Forelimb muscle (tissue), 1 donor: ENCODE measurements at regions not wholly inside any gene's neighbourhood (a gene's known extent, or its start where the extent isn't known, plus 50 kb on each side); places are given as distances from the start of the nearest gene placed in this dataset.

Source experiments
- DNase-seq: peaks from one replicate; pipeline ENCODE4 v3.0.0-alpha.2; 2013; ENCODE audit warnings: low read depth

DNA sequence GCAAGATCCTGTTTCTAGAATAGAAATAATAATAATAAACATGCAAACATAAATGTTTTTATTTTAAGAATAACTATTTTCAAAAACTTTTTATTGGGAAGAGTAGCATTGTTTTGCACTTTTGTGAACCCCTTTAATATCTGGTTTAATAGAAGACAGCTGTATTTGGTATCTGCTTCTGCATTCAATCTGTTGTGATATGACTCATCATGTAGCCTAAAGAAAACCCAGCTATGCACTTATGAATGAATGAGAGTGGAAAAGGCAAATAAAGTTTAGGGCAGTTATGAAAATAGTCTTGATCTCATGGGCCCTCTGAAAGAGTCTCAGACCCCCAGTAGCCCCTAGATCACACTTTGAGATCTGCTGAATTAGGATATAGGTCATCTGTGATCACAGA lies 100.4 kb upstream of the PPP2R3A start:
- DNase-seq, result no peak

DNA sequence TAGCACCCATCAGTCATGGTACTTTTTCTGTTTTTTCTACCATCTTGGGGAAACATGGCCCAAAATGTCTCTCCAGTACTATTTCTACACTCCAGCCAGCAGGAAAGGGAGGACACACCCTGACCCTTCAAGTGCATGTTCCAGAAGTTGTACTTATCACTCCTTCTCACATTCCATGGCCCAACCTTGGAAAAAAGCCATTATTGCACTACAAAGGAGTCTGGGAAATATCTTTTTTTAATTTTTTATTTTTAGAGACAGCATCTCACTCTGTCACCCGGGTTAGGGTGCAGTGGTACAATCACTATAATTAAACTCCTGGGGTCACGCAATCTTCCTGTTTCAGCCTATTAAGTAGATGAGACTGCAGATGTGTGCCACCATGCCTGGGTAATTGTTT lies 100.0 kb upstream of the PPP2R3A start:
- no peak for DNase-seq

GRCh38 chr3:135867911-135868310 lies 97.6 kb upstream of the PPP2R3A start:
- no peak for DNase-seq

DNA sequence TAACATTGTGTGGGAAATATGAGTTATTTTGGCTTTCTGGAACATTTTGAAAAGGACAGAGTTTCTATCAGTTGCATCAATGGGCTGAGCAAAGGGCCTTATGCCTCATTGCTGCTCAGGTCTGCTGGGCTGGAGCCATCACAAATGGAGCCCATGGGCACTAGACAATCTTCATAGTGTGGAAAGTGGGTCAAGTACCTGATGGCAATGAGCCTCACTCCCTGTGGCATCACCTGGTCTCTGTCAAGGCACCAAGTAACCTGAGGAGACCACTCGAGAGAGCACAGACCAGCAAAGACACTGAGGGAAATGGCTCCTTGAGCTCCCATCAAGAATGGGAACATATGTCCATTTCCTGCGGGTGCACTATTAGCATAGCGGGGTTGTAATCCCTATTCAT lies 96.7 kb upstream of the PPP2R3A start:
- no peak for DNase-seq

GRCh38 chr3:135869439-135870105 lies 96.0 kb upstream of the PPP2R3A start:
- DNase-seq, result no peak

DNA sequence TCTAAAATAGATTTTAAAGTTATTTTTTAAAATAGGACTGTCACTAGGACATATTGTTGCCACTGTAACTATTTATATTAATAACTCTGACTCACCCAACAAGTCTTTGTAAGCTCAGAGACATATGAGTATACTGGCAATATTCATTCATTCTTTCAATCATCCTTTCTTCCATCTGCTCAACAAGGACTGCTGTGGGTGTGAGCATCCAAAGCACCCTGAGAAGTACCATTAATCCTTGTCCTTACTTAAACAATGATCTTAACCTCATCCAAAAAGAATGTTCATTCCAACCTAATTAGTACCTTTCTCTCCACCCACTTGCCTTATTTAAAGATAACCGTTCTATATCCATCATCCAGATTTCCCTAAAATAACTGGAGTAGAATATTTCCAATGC lies 94.2 kb upstream of the PPP2R3A start:
- no peak for DNase-seq

GRCh38 chr3:135874035-135874434 lies 91.5 kb upstream of the PPP2R3A start:
- no peak for DNase-seq

DNA sequence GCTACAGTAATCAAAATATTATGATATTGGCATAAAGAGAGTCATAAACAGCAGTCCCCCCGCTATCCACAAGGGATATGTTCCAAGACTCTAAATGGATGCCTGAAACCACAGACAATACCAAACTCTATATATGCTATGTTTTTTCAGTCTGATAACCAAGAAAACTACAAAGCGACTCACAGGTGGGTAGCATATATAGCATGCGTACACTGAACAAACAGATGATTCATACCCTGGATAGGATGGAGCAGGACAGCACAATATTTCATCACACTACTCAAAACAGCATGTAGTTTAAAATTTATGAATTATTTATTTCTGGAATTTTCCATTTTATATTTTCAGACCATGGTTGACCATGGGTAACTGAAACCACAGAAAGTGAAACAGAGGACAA lies 87.0 kb upstream of the PPP2R3A start:
- DNase-seq, result no peak

DNA sequence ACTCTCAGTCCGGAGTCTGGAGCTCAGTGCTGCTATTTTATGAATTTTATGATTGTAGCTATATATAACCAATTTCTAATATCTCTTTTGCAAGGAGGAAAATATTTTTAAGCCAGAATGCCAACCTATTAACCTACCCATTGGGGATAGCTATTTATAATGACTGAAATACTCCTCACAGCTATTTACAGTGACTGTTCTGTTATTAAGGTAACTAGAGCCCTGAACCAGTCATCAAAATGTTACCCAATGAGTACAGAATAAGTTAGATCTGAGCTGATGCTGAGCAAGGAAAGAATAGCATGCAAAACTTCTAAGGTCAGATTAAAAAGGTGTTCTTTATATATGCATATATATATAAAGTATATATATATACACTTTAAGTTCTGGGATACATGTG lies 79.6 kb upstream of the PPP2R3A start:
- no peak for DNase-seq

- no peak for DNase-seq
These were observed 78.3 kb upstream of the PPP2R3A start for GRCh38 chr3:135887220-135887619.

- DNase-seq, result no peak
These were observed 76.1 kb upstream of the PPP2R3A start for GRCh38 chr3:135889443-135889842.

DNA sequence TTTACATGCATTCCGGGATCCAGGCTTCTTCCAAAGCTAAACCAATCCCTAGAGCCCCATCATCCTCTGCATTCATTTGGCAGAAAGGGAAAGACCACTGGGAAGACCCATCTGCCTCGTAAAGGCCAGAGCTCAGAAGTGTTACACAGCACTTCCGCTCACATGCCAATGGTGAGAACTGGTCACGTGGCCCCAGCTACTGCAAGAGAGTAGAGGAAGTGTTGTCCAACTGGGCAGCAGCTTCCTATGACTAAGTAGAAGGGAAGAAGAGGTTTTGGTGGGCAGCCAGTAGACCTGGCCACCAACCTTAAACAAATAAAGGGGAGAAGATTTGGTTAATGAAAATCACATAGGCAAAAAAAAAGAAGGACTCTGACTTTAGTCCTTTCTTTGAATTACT lies 74.4 kb upstream of the PPP2R3A start:
- no peak for DNase-seq

DNA sequence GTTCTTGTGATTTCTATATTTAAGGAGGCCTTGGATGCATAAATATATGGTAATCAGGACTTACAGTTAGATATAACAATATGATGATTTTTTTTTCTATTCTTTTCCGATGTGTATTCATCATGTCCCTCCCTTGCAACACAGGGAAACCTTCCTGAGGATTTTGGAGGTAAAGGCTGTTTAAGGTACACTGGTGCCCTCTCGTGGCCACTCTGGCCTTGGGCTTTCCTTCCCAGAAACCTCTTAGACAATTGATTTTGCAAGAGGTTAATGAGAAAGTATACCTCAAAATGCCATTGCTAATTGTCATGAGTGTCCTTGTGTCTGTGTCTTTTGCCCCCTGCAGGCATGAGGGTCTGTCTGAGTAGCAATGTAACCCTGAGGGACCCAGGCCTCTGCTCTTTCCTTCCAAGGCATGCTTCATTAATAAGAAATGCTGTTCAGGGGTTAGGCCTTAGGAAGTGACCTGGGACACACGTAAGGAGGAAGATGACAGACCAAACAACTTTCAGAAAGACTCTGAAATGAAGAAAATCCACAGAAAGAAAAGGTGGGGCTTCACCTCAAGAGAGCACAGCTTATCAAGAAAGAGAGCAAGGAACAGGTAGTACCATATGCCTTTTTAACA lies 70.3 kb upstream of the PPP2R3A start:
- DNase-seq, result no peak

- DNase-seq, result no peak
These were observed 69.8 kb upstream of the PPP2R3A start for GRCh38 chr3:135895734-135896121.

DNA sequence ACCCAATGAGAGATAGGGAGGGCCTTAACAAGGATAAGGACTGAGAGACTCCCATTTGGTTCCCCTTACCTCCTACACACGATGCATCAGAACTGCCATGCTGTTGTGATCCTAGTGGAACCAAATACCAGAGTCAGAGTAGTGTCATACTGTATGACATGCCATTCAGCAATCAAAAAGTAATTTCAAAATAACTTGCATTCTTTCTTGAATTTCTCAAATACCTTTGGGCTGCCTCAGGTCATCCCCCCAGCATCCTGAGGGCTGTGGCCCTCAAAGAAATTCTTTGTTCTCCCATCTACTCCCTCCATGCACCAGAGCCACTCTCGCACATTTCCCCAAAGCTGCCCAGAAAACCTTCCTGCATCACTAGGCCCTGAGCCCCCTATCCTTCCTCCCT lies 68.9 kb upstream of the PPP2R3A start:
- no peak for DNase-seq

DNA sequence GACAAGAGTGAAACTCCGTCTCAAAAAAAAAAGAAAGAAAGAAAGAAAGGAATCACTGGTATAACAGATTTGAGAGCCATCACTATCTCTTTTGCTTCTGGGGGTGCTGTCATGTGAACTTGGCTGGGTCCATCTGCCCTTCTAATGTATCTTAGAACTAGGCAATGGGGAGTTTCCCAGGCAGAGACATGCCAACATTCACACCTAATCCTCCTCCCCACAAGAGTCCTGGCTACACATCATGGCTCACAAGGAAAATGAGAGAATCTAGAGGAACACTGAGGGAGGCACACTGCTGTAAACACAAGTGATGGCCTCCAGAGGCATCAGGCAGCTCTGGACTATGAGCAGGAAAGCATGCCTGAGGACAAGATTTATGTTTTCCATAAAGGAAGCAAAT lies 67.8 kb upstream of the PPP2R3A start:
- DNase-seq, result no peak

DNA sequence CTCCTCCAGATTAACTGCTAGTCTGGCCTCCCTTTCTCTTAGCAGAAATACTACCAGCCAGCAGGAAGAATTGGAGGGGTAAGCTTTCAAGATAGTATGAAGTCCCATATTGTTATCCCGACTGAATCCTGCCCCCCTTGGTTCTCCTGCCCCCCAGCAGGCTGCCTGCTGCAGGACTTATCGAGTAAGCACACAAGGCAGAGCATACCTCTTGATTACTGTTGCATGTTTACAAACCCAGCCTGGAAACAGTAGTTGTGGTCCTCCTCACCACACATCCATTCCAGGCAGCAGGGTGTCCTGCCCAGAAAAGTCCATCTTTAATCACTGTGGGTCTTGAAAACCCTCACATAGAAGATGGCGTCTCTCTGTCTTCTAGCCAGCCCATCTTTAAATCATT lies 66.8 kb upstream of the PPP2R3A start:
- no peak for DNase-seq

DNA sequence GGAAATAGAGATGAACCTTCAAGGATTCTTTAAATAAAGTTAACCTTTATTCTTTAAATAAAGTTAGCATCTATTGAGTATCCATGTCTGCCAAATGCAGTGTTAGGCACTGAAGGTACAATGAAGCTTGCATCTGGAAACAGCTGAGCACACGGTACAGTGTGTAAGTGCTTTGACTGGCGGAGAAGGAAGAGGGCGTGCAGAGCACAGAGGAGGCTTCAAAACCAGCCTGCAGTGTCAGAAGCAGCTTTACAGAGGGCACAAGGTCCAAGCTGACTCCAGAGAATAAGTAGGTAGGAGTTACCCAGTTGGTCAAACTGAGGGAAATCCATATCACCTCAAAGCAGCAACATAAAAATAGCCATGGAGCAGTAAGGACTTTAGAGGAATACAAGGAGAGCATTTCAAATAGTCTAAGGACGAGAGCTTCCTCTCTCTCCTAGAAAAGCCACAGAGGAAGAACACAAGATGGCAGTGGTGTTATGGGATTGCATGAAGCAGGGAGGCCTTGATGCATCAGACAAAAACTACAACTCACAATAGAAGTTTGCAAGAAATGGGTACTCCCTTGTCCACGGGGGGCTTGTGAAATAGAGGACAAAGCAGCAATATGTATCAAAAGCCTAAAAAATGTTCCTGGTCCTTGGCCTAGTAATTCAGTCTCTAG lies 60.3 kb upstream of the PPP2R3A start:
- DNase-seq, result no peak

DNA sequence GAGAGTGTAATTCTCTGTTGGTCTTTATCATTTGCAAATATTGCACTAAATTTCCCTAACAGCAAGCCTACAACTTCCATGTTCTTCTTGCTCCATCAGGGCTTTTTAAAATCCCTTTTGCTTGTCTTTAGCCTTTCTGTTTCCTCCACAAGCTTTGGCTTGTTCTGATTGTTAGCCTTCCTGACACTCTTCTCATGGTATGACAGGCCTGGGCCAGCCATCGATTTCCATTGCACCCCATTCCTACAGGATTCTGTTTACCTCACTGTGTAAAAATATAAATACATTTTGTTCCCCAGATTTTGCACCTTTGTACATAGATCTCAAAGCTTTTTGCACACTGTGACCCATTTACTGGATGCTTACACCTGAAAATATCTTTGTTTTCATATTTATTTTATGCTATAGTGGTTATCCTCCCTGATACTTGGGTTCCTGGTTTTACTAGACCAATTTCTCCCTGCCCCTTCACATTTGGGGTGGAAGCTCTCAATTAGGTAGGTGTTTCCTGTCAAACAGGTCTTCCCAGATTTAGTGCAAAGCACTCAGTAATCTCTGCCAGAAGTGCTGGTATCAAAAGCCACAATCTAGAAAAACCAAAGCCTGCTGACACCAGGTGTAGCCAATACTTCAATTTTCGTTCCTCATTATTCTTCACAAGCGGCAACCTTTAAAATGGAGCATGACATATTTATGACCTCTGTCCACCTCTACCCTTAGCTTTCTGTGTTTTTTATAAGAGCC lies 57.9 kb upstream of the PPP2R3A start:
- DNase-seq, result no peak

DNA sequence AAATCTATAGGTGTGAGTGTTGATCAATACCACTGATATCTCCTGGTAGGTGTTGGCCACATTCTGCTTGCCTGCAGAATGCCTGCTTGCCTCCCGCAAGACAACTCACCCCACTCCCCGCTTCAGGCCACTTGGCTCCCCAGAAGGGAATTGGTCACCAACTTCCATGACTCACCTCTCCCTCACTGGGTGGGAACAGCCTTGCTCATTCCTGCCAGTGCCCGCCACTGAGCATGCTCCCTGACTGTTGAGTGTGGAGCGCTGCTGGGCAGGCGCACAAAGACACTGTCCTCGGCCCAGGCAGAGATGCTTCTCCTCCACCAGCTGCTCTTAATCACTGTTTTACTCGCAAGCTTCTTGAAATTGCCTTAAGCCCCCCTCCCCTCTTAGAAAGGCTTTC lies 57.3 kb upstream of the PPP2R3A start:
- DNase-seq, result no peak

DNA sequence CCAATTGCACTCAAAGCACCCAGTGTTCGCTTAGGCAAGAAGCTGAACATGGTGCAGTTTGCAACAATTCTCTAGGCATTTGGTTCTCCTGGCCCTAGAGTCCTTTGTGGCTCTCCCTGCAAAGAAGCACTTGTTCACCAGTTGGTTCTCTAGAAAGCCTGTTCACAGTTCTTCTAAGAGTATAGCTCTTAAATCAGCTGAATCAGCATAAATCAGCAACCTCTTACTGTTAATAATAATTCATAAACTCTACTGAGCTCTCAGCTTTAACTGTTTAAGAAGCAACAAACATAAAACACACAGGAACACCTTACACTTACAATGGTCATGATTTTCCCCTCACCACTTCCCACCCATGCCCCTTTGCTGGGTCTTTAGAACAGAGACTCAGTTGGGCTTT lies 56.8 kb upstream of the PPP2R3A start:
- no peak for DNase-seq

DNA sequence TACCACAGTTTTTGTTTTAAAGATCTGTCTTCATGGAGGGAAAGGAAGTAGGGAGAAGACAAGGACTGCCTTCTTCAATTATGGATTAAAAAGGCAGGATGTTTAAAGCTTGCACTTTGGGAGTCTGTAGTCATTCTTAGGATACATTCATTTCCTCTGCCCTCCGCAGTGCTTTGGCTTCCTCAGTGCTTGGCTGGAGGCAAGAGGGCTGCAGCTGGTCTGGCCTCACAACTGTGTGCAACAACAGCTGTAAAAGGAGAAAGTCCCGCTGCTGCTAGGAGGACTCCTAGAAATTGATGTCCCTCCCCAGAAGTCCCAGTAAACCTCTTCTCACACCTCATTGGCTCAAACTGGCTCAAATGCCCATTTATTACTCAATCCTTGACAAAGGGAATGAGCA lies 54.4 kb upstream of the PPP2R3A start:
- DNase-seq, result no peak

GRCh38 chr3:135915206-135915605 lies 50.3 kb upstream of the PPP2R3A start:
- no peak for DNase-seq
